NCI-H1436 (cell line): ENCODE measurements at regions not wholly inside any gene's neighbourhood (a gene's known extent, or its start where the extent isn't known, plus 50 kb on each side); places are given as distances from the start of the nearest gene placed in this dataset.
"Not testable (repeated sequence)": the region's sequence is repeated elsewhere in the genome, so short reads cannot be mapped to it uniquely, and the experiment has no call there.

Experiments
- DNase-seq: peaks from one replicate; lab custom pipeline; 2025; lab: John Stamatoyannopoulos, UW

- no peak for DNase-seq
Observed at GRCh38 chr18:64717026-64717425, 568.1 kb upstream of the LINC00305 start.

GRCh38 chr18:64714086-64714485 is 565.2 kb upstream of the LINC00305 start:
- no peak for DNase-seq

- no peak for DNase-seq
Observed at GRCh38 chr18:64713284-64713683, 564.4 kb upstream of the LINC00305 start.

DNA sequence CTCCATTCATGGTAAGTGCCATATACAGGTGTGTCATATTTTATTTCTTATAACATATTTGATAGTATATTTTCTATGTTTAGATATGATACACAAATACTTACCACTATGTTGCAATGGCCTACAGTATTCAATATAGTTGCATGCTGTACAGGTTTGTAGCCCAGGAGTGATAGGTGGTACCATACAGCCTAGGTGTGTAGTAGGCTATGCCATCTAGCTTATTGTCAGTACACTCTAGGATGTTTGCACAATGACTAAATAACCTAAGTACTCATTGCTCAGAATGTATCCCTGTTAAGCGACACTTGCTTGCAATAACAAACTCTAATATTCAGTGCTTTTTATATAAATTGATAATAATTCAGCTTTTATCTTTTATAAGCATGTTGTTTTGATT is 563.1 kb upstream of the LINC00305 start:
- no peak for DNase-seq

- DNase-seq, result no peak
Observed at GRCh38 chr18:64710105-64710861, 561.4 kb upstream of the LINC00305 start.

DNA sequence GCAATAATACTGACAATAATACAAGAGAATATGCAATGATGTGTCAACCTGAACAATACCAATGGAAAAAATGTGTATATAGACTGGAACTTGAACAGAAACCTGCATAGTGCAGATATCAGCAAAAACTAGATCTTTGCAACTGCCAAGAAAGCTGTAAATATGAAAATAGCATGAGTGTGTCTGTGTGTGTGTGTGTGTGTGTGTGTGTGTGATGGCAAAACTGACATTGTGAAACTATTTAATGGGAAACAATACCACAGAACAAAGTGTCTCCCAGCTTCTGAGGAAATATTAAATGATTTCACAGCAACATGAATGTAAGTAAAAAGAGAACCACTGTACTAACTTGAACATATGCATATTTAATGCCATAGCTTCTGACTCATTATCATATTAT is 558.2 kb upstream of the LINC00305 start:
- no peak for DNase-seq

GRCh38 chr18:64699081-64699480 is 550.2 kb upstream of the LINC00305 start:
- no peak for DNase-seq

DNA sequence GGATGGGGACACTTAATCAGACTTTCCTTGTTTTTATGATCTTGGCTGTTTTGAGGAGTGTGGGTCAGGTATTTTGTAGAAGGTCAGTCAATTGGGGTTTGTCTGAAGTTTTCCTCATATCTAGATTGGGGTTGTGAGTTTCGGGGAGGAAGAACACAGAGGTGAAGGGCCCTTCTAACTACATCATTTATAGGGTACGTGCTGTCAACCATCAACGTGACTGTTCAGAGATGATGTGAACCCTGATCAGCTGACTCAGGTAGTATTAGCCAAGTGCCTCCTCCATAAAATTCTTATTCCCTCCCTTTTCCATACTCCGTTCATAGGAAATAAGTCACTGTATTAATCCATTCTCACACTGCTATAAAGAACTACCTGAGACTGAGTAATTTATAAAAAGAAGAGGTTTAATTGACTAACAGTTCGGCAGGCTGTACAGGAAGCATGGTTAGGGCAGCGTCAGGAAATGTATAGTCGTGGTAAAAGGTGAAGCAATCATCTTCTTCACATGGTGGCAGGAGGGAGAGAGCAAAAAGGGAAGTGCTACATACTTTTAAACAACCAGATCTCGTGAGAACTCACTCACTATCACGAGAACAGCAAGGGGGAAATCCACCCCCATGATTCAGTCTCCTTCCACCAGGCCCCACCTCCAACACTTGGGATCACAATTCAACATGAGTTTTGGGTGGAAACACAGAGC is 547.1 kb upstream of the LINC00305 start:
- no peak for DNase-seq

GRCh38 chr18:64693766-64694165 is 544.9 kb upstream of the LINC00305 start:
- DNase-seq, result no peak

- DNase-seq, result no peak
Observed at GRCh38 chr18:64692826-64693225, 543.9 kb upstream of the LINC00305 start.

- DNase-seq, result no peak
Observed at GRCh38 chr18:64679121-64679520, 530.2 kb upstream of the LINC00305 start.

GRCh38 chr18:64678048-64678447 is 529.2 kb upstream of the LINC00305 start:
- DNase-seq, result no peak

DNA sequence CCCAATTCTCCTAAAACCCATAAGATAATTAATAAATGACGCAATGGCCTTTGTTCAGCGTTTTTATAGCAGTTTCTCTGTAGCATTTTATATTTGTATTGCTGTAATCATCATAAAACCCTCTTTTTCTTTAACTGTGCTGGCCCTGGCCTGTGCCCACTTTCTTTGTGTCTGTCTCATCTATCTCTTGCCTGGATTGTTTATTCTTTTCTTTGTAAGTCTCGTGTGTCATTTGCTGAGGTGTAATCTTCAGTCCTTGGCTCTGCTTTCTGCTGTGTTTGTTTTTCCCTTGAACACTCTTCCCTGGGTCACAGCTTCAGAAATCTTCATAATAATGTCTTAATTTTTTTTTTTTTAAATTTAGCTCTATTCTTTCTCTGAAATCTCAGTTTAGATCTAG is 525.8 kb upstream of the LINC00305 start:
- no peak for DNase-seq

DNA sequence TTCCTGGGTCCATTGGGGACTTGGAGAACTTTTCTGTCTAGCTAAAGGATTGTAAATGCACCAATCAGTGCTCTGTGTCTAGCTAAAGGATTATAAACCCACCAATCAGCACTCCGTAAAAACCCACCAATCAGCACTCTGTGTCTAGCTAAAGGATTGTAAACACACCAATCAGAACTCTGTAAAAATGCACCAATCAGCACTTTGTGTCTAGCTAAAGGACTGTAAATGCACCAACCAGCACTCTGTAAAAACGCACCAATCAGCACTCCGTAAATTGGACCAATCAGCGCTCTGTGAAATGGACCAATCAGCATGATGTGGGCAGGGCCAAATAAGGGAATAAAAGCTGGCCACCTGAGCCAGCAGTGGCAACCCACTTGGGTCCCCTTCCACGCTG is 522.4 kb upstream of the LINC00305 start:
- not testable (repeated sequence) for DNase-seq

- DNase-seq, result no peak
Observed at GRCh38 chr18:64668461-64668962, 519.6 kb upstream of the LINC00305 start.

DNA sequence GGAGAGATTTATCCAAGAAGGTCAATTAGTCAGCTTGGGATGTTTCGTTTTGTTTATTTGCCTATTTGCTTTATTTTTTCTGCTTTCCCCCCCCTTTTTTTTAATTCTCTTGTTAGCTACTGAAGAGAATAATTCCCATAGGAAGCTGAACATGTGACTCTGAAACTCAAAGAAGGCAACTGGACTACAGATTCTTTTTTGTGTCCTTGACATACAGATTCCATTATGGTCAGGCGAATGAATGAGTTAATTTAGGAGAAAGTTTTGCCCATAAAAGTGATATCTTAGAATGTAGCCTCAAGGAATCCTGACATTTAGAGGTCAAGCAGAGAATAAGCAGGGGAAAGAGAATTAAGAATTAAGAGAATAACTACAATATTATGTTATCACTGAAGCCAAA is 514.2 kb upstream of the LINC00305 start:
- no peak for DNase-seq

GRCh38 chr18:64659196-64659595 is 510.3 kb upstream of the LINC00305 start:
- no peak for DNase-seq

GRCh38 chr18:64653068-64653467 is 504.2 kb upstream of the LINC00305 start:
- no peak for DNase-seq

DNA sequence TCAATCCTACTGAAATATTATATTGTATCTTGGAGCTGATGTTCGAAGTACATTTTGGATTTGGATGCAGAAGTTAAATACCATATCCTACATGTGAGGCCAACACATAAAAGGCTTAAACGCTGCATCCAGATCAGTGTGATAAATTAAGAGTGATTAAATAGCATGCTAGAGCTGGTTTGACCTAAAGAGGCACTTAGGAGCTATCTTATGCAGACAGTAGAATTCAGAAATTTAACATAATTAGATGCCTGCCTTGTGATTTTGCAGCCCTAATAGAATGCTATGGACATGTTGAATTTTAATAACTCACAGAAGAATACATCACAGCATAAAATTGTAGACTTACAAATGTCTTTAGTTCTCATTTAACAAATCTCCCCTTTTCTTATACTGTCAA is 501.2 kb upstream of the LINC00305 start:
- no peak for DNase-seq

GRCh38 chr18:64645753-64646152 is 496.9 kb upstream of the LINC00305 start:
- DNase-seq, result no peak

DNA sequence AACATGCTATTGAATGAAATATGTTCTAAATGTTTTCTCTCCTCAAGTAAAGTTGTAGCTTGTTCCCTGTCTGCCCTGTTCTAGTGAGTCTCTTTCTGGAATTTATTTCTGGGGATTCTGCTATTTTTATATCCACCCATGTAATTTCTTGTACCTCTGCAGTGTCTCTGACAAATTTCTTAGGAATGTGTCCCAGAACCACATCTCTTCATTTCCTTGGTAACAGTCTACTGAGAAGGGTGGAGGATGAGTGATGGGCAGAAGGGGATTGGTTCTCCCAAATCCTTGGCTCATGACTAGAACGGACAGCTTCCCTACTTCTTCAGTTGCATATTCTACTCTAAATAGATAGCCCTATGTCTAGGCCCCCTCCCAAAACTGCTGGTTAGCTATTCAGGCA is 490.6 kb upstream of the LINC00305 start:
- no peak for DNase-seq

GRCh38 chr18:64620971-64621560 is 472.2 kb upstream of the LINC00305 start:
- no peak for DNase-seq

GRCh38 chr18:64618390-64618789 is 469.5 kb upstream of the LINC00305 start:
- no peak for DNase-seq
